GM23338 (cell line): ENCODE measurements at regions not wholly inside any gene's neighbourhood (a gene's known extent, or its start where the extent isn't known, plus 50 kb on each side); places are given as distances from the start of the nearest gene placed in this dataset.

Experiments
- CTCF ChIP-seq, 2 experiments: fragments of 200-600 bp in 1 of 2; sonication (generic) in 1 of 2; conservative IDR thresholded peaks; 2 replicates each; pipeline versions ENCODE4 v1.5.1 to v1.6.1; 2016 to 2017; ENCODE audit warnings: antibody characterized with exemption in 2 of 2, low read depth in 2 of 2, mild to moderate bottlenecking in 2 of 2, moderate library complexity in 1 of 2
- EZH2 ChIP-seq: fragments of 200-600 bp; sonication (generic); IDR thresholded peaks from one replicate; pipeline ENCODE4 v1.8.0; 2017; ENCODE audit warnings: antibody characterized with exemption, mild to moderate bottlenecking, low read depth; ENCODE audit not compliant: unreplicated experiment
- POLR2AphosphoS5 ChIP-seq: IDR thresholded peaks from 2 replicates; pipeline ENCODE4 v1.6.1; 2016; ENCODE audit warnings: antibody characterized with exemption, low read depth
- REST ChIP-seq: IDR thresholded peaks from one replicate; pipeline ENCODE4 v1.6.1; 2018; ENCODE audit warnings: antibody characterized with exemption; ENCODE audit not compliant: unreplicated experiment

GRCh38 chr21:41579692-41580091 lies 71.7 kb upstream of the TMPRSS2 start:
- no peak for TF ChIP-seq CTCF (conservative IDR thresholded peaks at IDR 0.05; ENCODE audit: low read depth in 2 of 2)
- TF ChIP-seq EZH2, result no peak
- no peak for TF ChIP-seq REST
- TF ChIP-seq POLR2AphosphoS5, result no peak
